CD4-positive, alpha-beta memory T cell (primary cell): ENCODE measurements at regions not wholly inside any gene's neighbourhood (a gene's known extent, or its start where the extent isn't known, plus 50 kb on each side); places are given as distances from the start of the nearest gene placed in this dataset.
"Not testable (repeated sequence)": the region's sequence is repeated elsewhere in the genome, so short reads cannot be mapped to it uniquely, and the experiment has no call there.

Experiments used
- CTCF ChIA-PET: fragments of 350-600 bp; sonication (Branson Sonifier 250); formaldehyde crosslinking; loops from one replicate; lab custom pipeline; 2021; ENCODE audit warnings: inconsistent platforms; ENCODE audit not compliant: partially characterized antibody; lab: Charles Lee
- POLR2A ChIA-PET: fragments of 350-600 bp; sonication (Branson Sonifier 250); formaldehyde crosslinking; loops from one replicate; lab custom pipeline; 2021; ENCODE audit not compliant: partially characterized antibody; lab: Charles Lee
- DNase-seq, 5 donors: peaks; one replicate each; pipeline versions ENCODE4 v3.0.0 to v3.0.0-alpha.2; 2020 to 2022; ENCODE audit warnings: mixed read lengths in 1 of 5
- H3K27ac ChIP-seq: one replicate; pipeline ENCODE4 v1.7.0; 2013; ENCODE audit warnings: low read depth, low read length
- H3K27me3 ChIP-seq: 2 replicates; pipeline ENCODE4 v1.7.0; 2013; ENCODE audit warnings: mild to moderate bottlenecking, low read length, moderate library complexity; ENCODE audit not compliant: insufficient read depth
- H3K36me3 ChIP-seq: 2 replicates; pipeline ENCODE4 v1.7.0; 2013; ENCODE audit warnings: mild to moderate bottlenecking, low read length, moderate library complexity; ENCODE audit not compliant: insufficient read depth
- H3K4me1 ChIP-seq: 2 replicates; pipeline ENCODE4 v1.7.0; 2013; ENCODE audit warnings: mild to moderate bottlenecking, low read length, moderate library complexity; ENCODE audit not compliant: insufficient read depth
- H3K4me3 ChIP-seq, 2 donors: one replicate each; pipeline ENCODE4 v1.7.0; 2013; ENCODE audit warnings: low read length in 2 of 2, mild to moderate bottlenecking in 1 of 2
- H3K9me3 ChIP-seq, 2 donors: one replicate each; pipeline ENCODE4 v1.7.0; 2013; ENCODE audit warnings: low read length in 2 of 2, control low read depth in 1 of 2; ENCODE audit not compliant: control insufficient read depth in 1 of 2
- H3K27ac Mint-ChIP-seq, 7 donors: one replicate each; pipeline ENCODE4 v1.8.0; 2020 to 2021; ENCODE audit warnings: mixed read lengths in 7 of 7, mild to moderate bottlenecking in 6 of 7, inconsistent platforms in 3 of 7, moderate library complexity in 3 of 7
- H3K27me3 Mint-ChIP-seq, 2 donors: one replicate each; pipeline ENCODE4 v1.8.0; 2020 to 2021; ENCODE audit warnings: mixed read lengths in 2 of 2
- H3K36me3 Mint-ChIP-seq, 2 donors: one replicate each; pipeline ENCODE4 v1.8.0; 2020 to 2021; ENCODE audit warnings: mixed read lengths in 2 of 2, inconsistent platforms in 1 of 2, mild to moderate bottlenecking in 1 of 2
- H3K4me1 Mint-ChIP-seq, 4 donors: one replicate each; pipeline ENCODE4 v1.8.0; 2020 to 2021; ENCODE audit warnings: mixed read lengths in 4 of 4, mild to moderate bottlenecking in 1 of 4
- H3K4me3 Mint-ChIP-seq, 8 donors: one replicate each; pipeline ENCODE4 v1.8.0; 2020 to 2021; ENCODE audit warnings: mixed read lengths in 8 of 8, mild to moderate bottlenecking in 7 of 8, moderate library complexity in 6 of 8, inconsistent platforms in 3 of 8
- H3K9me3 Mint-ChIP-seq, 8 donors: one replicate each; pipeline ENCODE4 v1.8.0; 2020 to 2021; ENCODE audit warnings: mixed read lengths in 8 of 8, mild to moderate bottlenecking in 5 of 8, inconsistent platforms in 3 of 8, moderate library complexity in 1 of 8
- intact Hi-C: fragments of 100-400 bp; cut with micrococcal nuclease; formaldehyde crosslinking; loops from one replicate; pipeline ENCODE4 v1.15.1; 2023

DNA sequence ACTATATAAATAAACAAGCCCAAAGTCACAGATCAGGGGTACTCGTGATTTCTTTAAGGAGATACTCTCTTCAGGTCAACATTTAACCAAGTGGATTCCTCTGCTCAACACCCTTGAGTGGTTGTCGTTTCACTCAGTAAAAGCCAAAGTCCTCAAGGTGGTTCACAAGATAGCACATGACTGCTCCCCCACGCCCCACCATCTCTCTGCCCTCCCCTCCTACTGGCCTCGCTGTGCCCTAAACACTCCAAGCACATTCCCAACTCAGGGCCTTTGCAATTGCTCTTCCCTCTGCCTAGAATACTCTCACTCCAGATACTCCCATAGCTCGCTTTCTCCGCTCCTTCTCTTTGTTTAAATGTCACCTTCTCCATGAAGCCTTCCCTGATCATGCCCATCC, 72.1 kb upstream of the FHIP2A start:
- no peak overlapping the region for H3K27ac Mint-ChIP-seq
- H3K36me3 ChIP-seq: no peaks in the 10 kb centered on the region
- POLR2A ChIA-PET: no interaction called here

DNA sequence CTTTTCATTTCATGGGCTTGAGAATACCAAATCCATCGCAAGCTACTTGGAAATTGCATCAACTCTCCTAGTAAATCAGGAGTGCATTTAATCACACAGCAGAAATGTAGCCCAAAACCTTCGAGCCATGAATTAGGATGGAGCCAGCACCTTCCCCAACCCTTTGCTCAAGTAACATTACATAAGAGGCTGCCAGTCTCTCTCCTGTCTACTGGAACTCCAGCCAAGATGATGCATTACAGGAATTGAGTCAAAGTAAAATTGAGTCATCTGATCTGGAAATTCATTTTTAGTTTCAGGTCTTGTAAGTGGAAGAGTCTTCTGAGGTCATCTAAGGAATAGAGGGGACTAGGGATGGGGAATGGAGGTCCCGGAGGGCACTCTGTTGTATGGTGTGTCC, 69.7 kb upstream of the FHIP2A start:
- no peak overlapping the region for H3K4me3 ChIP-seq
- no peaks in the 10 kb centered on the region for H3K4me1 ChIP-seq
- intact Hi-C loops: no loop called here
- H3K27ac Mint-ChIP-seq: no peak overlapping the region
- H3K9me3 ChIP-seq: no peaks in the 10 kb centered on the region
- H3K27me3 Mint-ChIP-seq: peaks cover 5 to 16% of the 10 kb centered on the region in 2 donors
- CTCF ChIA-PET: no interaction called here
- POLR2A ChIA-PET: no interaction called here
- DNase-seq: no peak
- no peak overlapping the region for H3K27ac ChIP-seq
- H3K9me3 Mint-ChIP-seq: peaks cover 0 to 3% (median 0%) of the 10 kb centered on the region in 8 donors
- H3K4me1 Mint-ChIP-seq: no peaks in the 10 kb centered on the region
- no peaks in the 10 kb centered on the region for H3K27me3 ChIP-seq
- no peaks in the 10 kb centered on the region for H3K36me3 ChIP-seq
- peak overlapping the region in 1 of 8 donors; percentile 27 for H3K4me3 Mint-ChIP-seq
- no peaks in the 10 kb centered on the region for H3K36me3 Mint-ChIP-seq

More for the DNA sequence above, 72.1 kb upstream of the FHIP2A start:
- Mint-ChIP-seq H3K36me3 (no peaks in the 10 kb centered on the region), H3K27me3 (peaks cover 5 to 24% of the 10 kb centered on the region in 2 donors), H3K9me3 (peaks cover 0 to 3% (median 0%) of the 10 kb centered on the region in 8 donors), H3K4me3 (no peak overlapping the region), H3K4me1 (no peaks in the 10 kb centered on the region)
- Histone ChIP-seq H3K9me3 (no peaks in the 10 kb centered on the region), H3K4me3 (no peak overlapping the region), H3K27ac (no peak overlapping the region), H3K27me3 (no peaks in the 10 kb centered on the region), H3K4me1 (no peaks in the 10 kb centered on the region)
- DNase-seq: no peak
- intact Hi-C loops: no loop called here
- CTCF ChIA-PET: interaction anchor here (1.0 kb wide), 1 partner anchor 178 kb away, joined by 3 read pairs; no protein-coding TSS in a partner anchor

DNA sequence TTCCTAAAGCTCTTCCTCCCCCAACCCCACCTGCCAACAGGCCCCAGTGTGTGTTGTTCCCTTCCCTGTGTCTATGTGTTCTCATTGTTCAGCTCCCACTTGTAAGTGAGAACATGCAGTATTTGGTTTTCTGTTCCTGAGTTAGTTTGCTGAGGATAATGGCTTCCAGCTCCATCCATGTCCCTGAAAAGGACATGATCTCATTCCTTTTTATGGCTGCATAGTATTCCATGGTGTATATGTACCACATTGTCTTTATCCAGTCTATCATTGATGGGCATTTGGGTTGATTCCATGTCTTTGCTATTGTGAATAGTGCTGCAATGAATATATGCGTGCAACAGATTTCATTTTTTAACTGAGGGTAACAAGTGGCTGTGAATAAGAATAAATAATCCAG, 69.0 kb upstream of the FHIP2A start:
- intact Hi-C loops, H3K4me1 Mint-ChIP-seq, CTCF ChIA-PET, H3K9me3 Mint-ChIP-seq, DNase-seq, H3K4me1 ChIP-seq, H3K36me3 ChIP-seq, POLR2A ChIA-PET, H3K27me3 ChIP-seq, H3K36me3 Mint-ChIP-seq, H3K27ac ChIP-seq, H3K27ac Mint-ChIP-seq, H3K4me3 ChIP-seq, H3K4me3 Mint-ChIP-seq, H3K9me3 ChIP-seq: not testable (repeated sequence)
- H3K27me3 Mint-ChIP-seq: peaks cover 5 to 13% of the 10 kb centered on the region in 2 donors

DNA sequence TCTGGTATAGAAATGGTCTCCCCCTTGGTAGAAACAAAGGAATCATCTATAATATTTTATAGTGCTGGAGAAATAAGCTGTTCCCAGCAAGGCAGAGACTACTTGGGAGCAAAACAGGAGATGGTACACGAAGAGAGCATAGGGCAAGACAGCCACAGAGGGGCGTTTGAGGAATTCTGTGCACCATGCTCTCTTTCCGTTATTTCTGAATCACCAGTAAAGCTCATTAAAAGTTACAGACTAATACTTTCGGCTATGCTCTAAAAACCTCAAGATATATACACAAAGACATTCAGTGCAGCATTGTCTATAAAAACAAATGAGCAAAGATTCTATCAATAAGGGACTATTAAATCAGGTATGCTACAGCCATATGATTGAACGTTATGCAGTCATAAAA, 68.5 kb upstream of the FHIP2A start:
- H3K27me3 Mint-ChIP-seq: peaks cover 5 to 13% of the 10 kb centered on the region in 2 donors
- Histone ChIP-seq H3K4me3 (no peak overlapping the region), H3K27ac (no peak overlapping the region), H3K27me3 (no peaks in the 10 kb centered on the region), H3K9me3 (no peaks in the 10 kb centered on the region), H3K4me1 (no peaks in the 10 kb centered on the region), H3K36me3 (no peaks in the 10 kb centered on the region)
- intact Hi-C loops: no loop called here
- no peak for DNase-seq
- no peak overlapping the region for H3K27ac Mint-ChIP-seq
- ChIA-PET POLR2A (no interaction called here), CTCF (no interaction called here)
- H3K4me1 Mint-ChIP-seq: no peaks in the 10 kb centered on the region
- H3K36me3 Mint-ChIP-seq: no peaks in the 10 kb centered on the region
- peaks cover 0 to 3% (median 0%) of the 10 kb centered on the region in 8 donors for H3K9me3 Mint-ChIP-seq
- H3K4me3 Mint-ChIP-seq: no peak overlapping the region

DNA sequence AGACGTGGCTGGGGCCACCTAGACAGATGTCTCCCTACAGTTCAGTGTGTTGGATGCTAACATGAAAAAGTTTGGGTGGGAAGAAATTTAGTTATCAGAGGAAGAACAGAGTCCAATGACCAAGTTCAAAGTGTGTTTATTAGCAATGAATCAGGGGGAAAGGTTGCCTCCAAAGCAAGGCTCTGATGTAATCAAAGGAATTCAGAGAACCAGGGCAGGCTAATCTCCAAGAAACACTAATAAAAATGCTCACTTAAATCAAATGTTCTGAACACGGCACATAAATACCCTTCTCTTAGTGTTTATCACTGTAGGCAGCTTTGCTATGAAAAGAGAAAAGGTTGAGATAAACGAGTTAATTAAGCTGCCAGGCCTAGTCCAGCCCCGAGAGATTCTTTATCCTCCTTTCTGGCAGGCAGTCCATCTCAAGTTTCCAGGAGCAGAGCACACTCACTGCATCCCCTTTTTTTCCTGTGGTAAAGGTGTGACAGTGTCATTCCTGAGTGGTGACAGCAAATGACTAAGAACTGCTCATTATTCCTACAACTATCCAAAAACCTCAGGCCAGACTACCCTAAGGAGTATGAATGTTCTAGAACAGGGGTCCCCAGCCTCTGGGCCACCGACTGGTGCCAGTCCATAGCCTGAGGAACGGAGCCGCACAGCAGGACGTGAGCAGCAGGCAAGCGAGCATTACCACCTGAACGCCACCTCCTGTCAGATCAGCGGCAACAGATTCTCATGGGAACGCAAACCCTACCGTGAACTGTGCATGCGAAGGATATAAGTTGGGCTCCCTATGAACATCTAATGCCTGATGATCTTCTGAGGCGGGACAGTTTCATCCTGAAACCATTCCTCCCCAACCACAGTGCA, 66.9 kb upstream of the FHIP2A start:
- no peaks in the 10 kb centered on the region for H3K4me1 Mint-ChIP-seq
- H3K27me3 ChIP-seq: no peaks in the 10 kb centered on the region
- no peaks in the 10 kb centered on the region for H3K4me1 ChIP-seq
- H3K4me3 Mint-ChIP-seq: no peak overlapping the region
- no peaks in the 10 kb centered on the region for H3K9me3 ChIP-seq
- intact Hi-C loops: no loop called here
- H3K36me3 Mint-ChIP-seq: no peaks in the 10 kb centered on the region
- POLR2A ChIA-PET: no interaction called here
- H3K27me3 Mint-ChIP-seq: peaks cover 1 to 12% of the 10 kb centered on the region in 2 donors
- H3K4me3 ChIP-seq: no peak overlapping the region
- H3K9me3 Mint-ChIP-seq: peaks cover 0 to 3% (median 0%) of the 10 kb centered on the region in 8 donors
- no peak overlapping the region for H3K27ac Mint-ChIP-seq
- CTCF ChIA-PET: no interaction called here
- H3K27ac ChIP-seq: no peak overlapping the region
- DNase-seq: no peak
- no peaks in the 10 kb centered on the region for H3K36me3 ChIP-seq

DNA sequence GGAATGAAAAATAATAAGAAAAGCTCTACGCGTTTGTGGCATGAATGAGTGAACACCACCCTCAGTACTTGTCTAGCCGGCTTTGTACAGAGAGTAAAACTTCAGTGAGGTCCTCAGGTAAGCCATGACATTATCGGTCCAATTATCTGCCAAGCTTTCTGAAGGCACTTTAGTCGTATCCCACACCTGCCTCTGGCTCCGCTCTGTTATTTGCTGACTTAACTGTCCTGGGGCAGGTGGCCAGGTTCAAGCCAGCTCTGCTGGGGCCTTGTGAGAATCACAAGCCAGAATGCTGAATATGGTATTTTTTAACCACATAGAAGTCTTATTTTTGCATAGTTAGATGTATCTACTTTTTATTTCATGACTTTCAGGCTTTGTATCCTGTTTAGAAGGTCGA, 66.0 kb upstream of the FHIP2A start:
- Histone ChIP-seq H3K4me3 (no peak overlapping the region), H3K4me1 (no peaks in the 10 kb centered on the region), H3K9me3 (no peaks in the 10 kb centered on the region), H3K27ac (no peak overlapping the region), H3K27me3 (no peaks in the 10 kb centered on the region), H3K36me3 (no peaks in the 10 kb centered on the region)
- no peak for DNase-seq
- no peaks in the 10 kb centered on the region for H3K4me1 Mint-ChIP-seq
- POLR2A ChIA-PET: no interaction called here
- no peak overlapping the region for H3K4me3 Mint-ChIP-seq
- no peak overlapping the region for H3K27ac Mint-ChIP-seq
- CTCF ChIA-PET: no interaction called here
- intact Hi-C loops: no loop called here
- peaks cover 0 to 3% (median 0%) of the 10 kb centered on the region in 8 donors for H3K9me3 Mint-ChIP-seq
- H3K27me3 Mint-ChIP-seq: peaks cover 0 to 11% of the 10 kb centered on the region in 2 donors
- no peaks in the 10 kb centered on the region for H3K36me3 Mint-ChIP-seq

DNA sequence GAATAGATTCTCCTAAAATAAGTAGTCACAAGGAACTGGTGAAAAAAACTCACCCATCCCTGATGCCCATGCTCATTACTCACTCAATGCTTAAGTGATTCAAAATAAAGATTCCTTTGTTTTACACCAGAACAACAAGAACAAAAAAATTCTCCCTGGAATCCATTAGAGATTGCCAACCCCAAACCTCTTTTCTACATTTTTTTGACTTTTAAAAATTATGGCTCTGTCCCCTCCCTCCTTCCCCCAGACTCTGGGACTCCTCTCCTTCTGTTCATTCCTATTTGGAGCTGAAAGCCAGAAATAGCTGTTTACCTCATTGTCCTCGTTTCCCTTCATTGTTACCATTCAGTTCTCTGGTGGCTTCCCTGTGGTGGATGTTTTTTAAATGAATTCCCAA, 63.2 kb upstream of the FHIP2A start:
- Histone ChIP-seq H3K9me3 (no peaks in the 10 kb centered on the region), H3K27me3 (no peaks in the 10 kb centered on the region), H3K4me3 (no peak overlapping the region), H3K27ac (no peak overlapping the region), H3K4me1 (no peaks in the 10 kb centered on the region), H3K36me3 (no peaks in the 10 kb centered on the region)
- Mint-ChIP-seq H3K27me3 (peaks cover 5 to 16% of the 10 kb centered on the region in 2 donors), H3K4me3 (no peak overlapping the region), H3K9me3 (no peaks in the 10 kb centered on the region), H3K36me3 (no peaks in the 10 kb centered on the region), H3K27ac (no peak overlapping the region), H3K4me1 (no peaks in the 10 kb centered on the region)
- ChIA-PET CTCF (no interaction called here), POLR2A (no interaction called here)
- intact Hi-C loops: no loop called here
- no peak for DNase-seq
